ENCODE measurements at regions not wholly inside any gene's neighbourhood (a gene's known extent, or its start where the extent isn't known, plus 50 kb on each side); places are given as distances from the start of the nearest gene placed in this dataset.
"Not testable (repeated sequence)": the region's sequence is repeated elsewhere in the genome, so short reads cannot be mapped to it uniquely, and the experiment has no call there.

DNA sequence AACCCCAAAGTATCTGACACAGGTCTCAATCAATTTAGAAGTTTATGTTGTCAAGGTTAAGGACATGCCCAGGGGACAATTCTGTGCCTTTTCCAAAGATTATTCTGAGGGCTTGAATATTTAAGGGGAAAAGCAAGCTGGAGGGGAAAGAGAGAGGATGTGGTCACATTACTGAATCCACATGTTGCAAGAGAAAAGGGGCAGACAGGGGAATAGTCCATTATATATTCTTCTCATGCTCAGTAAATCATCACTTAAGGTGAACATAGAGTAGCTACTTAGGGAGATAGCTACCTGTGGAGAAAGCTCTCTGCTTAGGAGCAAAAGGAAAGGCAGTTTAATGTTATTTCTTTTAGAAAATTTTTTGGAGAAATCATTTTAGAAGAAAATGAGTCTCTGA is 751.6 kb downstream of the SI start:
- H3K4me1 ChIP-seq (ENCODE audit: insufficient read depth, low read length) = no peaks in the 10 kb centered on the region
- H3K36me3 ChIP-seq (ENCODE audit: insufficient read depth, low read length) = no peaks in the 10 kb centered on the region
- H3K9me3 ChIP-seq (ENCODE audit: low read length) = no peaks in the 10 kb centered on the region
- no peaks in the 10 kb centered on the region for H3K27me3 ChIP-seq (ENCODE audit: insufficient read depth, low read length)
- no peak overlapping the region for H2AFZ ChIP-seq (ENCODE audit: low read depth, low read length)
- H3K4me3 ChIP-seq (ENCODE audit: low read length) = no peak overlapping the region

GRCh38 chr3:164320962-164321361 is 757.3 kb downstream of the SI start:
- Histone ChIP-seq H3K4me3 (ENCODE audit: low read length) (no peak overlapping the region), H3K27me3 (ENCODE audit: insufficient read depth, low read length) (no peaks in the 10 kb centered on the region), H2AFZ (ENCODE audit: low read depth, low read length) (no peak overlapping the region), H3K36me3 (ENCODE audit: insufficient read depth, low read length) (no peaks in the 10 kb centered on the region), H3K9me3 (ENCODE audit: low read length) (no peaks in the 10 kb centered on the region), H3K4me1 (ENCODE audit: insufficient read depth, low read length) (no peaks in the 10 kb centered on the region)

GRCh38 chr3:164306042-164306441 is 772.3 kb downstream of the SI start:
- H3K4me3 ChIP-seq (ENCODE audit: low read length) = no peak overlapping the region

GRCh38 chr3:164303894-164304293 is 774.4 kb downstream of the SI start:
- no peaks in the 10 kb centered on the region for H3K4me1 ChIP-seq (ENCODE audit: insufficient read depth, low read length)
- no peaks in the 10 kb centered on the region for H3K9me3 ChIP-seq (ENCODE audit: low read length)
- H2AFZ ChIP-seq (ENCODE audit: low read depth, low read length) = no peak overlapping the region
- H3K36me3 ChIP-seq (ENCODE audit: insufficient read depth, low read length) = no peaks in the 10 kb centered on the region
- no peaks in the 10 kb centered on the region for H3K27me3 ChIP-seq (ENCODE audit: insufficient read depth, low read length)
- no peak overlapping the region for H3K4me3 ChIP-seq (ENCODE audit: low read length)

More at GRCh38 chr3:164306042-164306441, 772.3 kb downstream of the SI start:
- H3K9me3 ChIP-seq (ENCODE audit: low read length) = no peaks in the 10 kb centered on the region
- no peaks in the 10 kb centered on the region for H3K4me1 ChIP-seq (ENCODE audit: insufficient read depth, low read length)
- no peaks in the 10 kb centered on the region for H3K36me3 ChIP-seq (ENCODE audit: insufficient read depth, low read length)
- H2AFZ ChIP-seq (ENCODE audit: low read depth, low read length) = no peak overlapping the region
- no peaks in the 10 kb centered on the region for H3K27me3 ChIP-seq (ENCODE audit: insufficient read depth, low read length)

DNA sequence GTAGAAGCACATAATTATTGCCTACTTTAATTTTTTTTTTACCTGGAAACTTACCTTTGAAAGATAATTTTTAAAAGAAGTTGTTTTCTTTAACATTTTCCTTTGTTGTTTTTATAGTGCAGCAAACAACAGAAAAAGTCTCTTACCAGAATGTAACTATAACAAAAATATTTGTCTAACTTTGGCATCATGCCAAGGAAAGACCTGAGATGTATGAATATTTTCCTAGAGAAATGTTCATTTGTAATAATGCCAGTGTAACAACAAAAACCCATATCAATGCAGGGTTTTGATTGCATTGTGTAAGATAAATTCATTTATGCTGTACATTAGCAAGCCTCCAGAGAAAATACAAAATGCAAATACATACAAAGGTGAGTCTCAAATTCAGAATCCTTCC is 775.7 kb downstream of the SI start:
- Histone ChIP-seq H3K36me3 (ENCODE audit: insufficient read depth, low read length) (no peaks in the 10 kb centered on the region), H3K9me3 (ENCODE audit: low read length) (no peaks in the 10 kb centered on the region), H2AFZ (ENCODE audit: low read depth, low read length) (no peak overlapping the region), H3K4me1 (ENCODE audit: insufficient read depth, low read length) (no peaks in the 10 kb centered on the region), H3K4me3 (ENCODE audit: low read length) (no peak overlapping the region), H3K27me3 (ENCODE audit: insufficient read depth, low read length) (no peaks in the 10 kb centered on the region)

- H3K4me3 ChIP-seq (ENCODE audit: low read length) = not testable (repeated sequence)
These were observed 786.8 kb downstream of the SI start for GRCh38 chr3:164291486-164291885.

DNA sequence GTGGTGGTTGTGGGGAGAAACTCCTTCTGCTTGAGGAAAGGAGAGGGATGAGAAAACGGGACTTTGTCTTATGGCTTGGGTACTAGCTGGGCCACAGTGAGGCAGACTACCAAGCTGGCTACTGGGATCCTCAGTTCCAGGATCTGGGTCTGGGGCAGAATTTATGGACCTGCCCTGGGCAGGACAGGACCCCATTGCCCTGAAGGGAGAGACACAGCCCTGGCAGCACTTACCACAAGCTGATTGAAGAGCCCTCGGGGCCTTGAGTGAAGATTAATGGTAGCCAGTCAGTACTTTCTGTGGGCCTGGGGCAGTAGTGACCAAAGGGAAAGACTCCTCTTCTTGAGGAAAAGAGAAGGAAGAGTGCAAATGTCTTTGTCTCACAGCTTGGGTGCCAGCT is 799.7 kb downstream of the SI start:
- H3K36me3 ChIP-seq (ENCODE audit: insufficient read depth, low read length) = no peaks in the 10 kb centered on the region
- no peak overlapping the region for H3K4me3 ChIP-seq (ENCODE audit: low read length)
- H3K4me1 ChIP-seq (ENCODE audit: insufficient read depth, low read length) = no peaks in the 10 kb centered on the region
- H2AFZ ChIP-seq (ENCODE audit: low read depth, low read length) = no peak overlapping the region
- H3K27me3 ChIP-seq (ENCODE audit: insufficient read depth, low read length) = no peaks in the 10 kb centered on the region
- H3K9me3 ChIP-seq (ENCODE audit: low read length) = no peaks in the 10 kb centered on the region

More at GRCh38 chr3:164291486-164291885, 786.8 kb downstream of the SI start:
- not testable (repeated sequence) for H2AFZ ChIP-seq (ENCODE audit: low read depth, low read length); H3K27me3 ChIP-seq (ENCODE audit: insufficient read depth, low read length); H3K4me1 ChIP-seq (ENCODE audit: insufficient read depth, low read length); H3K36me3 ChIP-seq (ENCODE audit: insufficient read depth, low read length); H3K9me3 ChIP-seq (ENCODE audit: low read length)

DNA sequence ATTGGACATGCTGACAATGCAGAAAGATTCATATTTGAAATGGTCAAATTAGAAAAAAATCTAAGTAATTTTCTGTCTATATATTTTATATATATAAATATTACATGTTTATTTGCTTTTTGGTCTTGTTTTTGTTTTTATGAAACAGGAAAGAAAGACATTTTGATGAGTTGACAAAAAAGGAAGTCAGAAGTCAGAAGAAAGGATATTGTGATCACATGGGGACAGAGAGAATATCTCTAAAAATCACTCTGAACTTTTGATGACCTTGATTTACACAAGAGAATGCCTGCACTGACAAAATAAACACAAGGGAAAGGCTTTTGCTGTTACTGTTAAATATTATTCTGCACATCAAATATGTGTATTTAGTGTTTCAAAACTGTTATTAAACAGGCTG is 811.2 kb downstream of the SI start:
- H3K36me3 ChIP-seq (ENCODE audit: insufficient read depth, low read length) = no peaks in the 10 kb centered on the region
- H3K4me1 ChIP-seq (ENCODE audit: insufficient read depth, low read length) = no peaks in the 10 kb centered on the region
- H3K9me3 ChIP-seq (ENCODE audit: low read length) = no peaks in the 10 kb centered on the region
- no peaks in the 10 kb centered on the region for H3K27me3 ChIP-seq (ENCODE audit: insufficient read depth, low read length)
- no peak overlapping the region for H2AFZ ChIP-seq (ENCODE audit: low read depth, low read length)
- H3K4me3 ChIP-seq (ENCODE audit: low read length) = no peak overlapping the region

DNA sequence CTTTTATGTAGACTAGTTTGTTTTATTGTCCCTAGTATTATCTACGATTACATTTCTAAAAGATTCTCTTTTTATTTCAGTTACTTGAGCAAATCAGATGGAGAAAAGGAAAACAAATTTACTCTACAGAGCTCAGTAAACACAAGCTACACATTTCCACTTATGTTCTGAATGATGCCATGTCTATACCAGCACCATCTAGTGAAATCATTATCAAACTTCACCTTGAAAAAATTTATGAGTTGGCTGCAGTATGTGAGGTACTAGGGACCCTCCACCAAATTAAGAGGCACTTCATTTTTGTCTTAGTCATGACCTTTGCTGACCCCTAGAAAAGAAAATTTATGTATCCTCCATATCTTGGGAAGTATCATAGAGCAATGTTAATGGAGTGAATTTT is 827.4 kb downstream of the SI start:
- no peak overlapping the region for H3K4me3 ChIP-seq (ENCODE audit: low read length)
- H3K36me3 ChIP-seq (ENCODE audit: insufficient read depth, low read length) = no peaks in the 10 kb centered on the region
- no peaks in the 10 kb centered on the region for H3K4me1 ChIP-seq (ENCODE audit: insufficient read depth, low read length)
- no peak overlapping the region for H2AFZ ChIP-seq (ENCODE audit: low read depth, low read length)
- no peaks in the 10 kb centered on the region for H3K27me3 ChIP-seq (ENCODE audit: insufficient read depth, low read length)
- H3K9me3 ChIP-seq (ENCODE audit: low read length) = no peaks in the 10 kb centered on the region

- Histone ChIP-seq H3K36me3 (ENCODE audit: insufficient read depth, low read length) (no peaks in the 10 kb centered on the region), H3K9me3 (ENCODE audit: low read length) (no peaks in the 10 kb centered on the region), H3K4me1 (ENCODE audit: insufficient read depth, low read length) (peaks cover 6% of the 10 kb centered on the region), H2AFZ (ENCODE audit: low read depth, low read length) (no peak overlapping the region), H3K27me3 (ENCODE audit: insufficient read depth, low read length) (no peaks in the 10 kb centered on the region), H3K4me3 (ENCODE audit: low read length) (no peak overlapping the region)
These were observed 841.4 kb downstream of the SI start for GRCh38 chr3:164236851-164237250.

DNA sequence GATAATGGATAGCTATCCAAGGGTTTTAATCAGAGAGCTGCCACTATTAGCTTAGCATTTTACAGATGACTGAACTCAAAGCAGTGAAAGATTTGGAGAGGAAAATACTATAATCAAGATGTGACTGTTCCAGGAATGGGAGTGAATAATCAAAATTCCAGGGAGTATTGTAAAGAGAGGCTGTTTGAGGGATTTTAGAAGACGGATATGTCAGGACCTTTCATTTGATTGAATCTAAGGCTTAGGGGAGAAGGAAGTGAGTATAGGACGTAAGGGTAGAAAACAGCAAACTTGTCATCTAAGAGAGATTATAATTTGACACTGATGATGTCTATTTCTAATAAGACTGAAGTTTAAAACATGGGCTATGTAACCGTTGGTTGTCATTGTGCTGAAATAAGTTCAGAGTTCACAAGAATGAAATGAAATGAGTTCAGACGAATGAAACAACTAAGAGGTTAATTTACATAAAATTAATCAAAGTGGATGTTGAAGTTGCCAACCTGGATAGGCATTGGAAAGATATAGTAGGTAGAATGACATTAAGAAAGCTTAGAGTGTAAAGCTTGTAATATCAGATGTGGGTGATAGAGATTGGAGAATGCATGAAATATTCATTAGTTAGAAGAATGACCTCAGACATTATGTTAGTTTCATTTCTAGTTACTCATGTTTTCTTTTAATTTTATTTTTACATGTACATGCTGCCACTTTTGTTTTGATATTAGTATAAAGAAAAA is 842.8 kb downstream of the SI start:
- Histone ChIP-seq H2AFZ (ENCODE audit: low read depth, low read length) (no peak overlapping the region), H3K27me3 (ENCODE audit: insufficient read depth, low read length) (no peaks in the 10 kb centered on the region), H3K9me3 (ENCODE audit: low read length) (no peaks in the 10 kb centered on the region), H3K36me3 (ENCODE audit: insufficient read depth, low read length) (no peaks in the 10 kb centered on the region), H3K4me3 (ENCODE audit: low read length) (no peak overlapping the region), H3K4me1 (ENCODE audit: insufficient read depth, low read length) (peaks cover 6% of the 10 kb centered on the region)

DNA sequence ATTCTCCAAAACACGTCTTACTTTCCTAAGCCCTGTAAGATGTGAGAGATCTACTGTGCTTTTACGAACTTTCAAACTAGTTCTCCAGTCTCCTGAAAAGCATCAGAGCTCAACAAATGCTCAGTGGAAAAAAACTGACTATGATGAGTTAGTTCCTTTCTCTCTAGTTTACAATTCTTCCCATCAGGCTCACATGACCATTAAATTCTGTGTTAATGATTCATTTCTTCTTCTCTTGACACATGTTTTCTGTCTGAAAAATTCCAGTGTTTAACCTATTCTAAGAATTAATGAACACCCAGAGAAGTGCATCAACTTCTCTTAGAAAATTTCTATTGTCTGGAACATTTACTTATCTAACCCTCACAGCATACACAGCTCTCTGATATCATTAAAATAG is 844.3 kb downstream of the SI start:
- Histone ChIP-seq H3K27me3 (ENCODE audit: insufficient read depth, low read length) (no peaks in the 10 kb centered on the region), H3K4me1 (ENCODE audit: insufficient read depth, low read length) (peaks cover 6% of the 10 kb centered on the region), H3K36me3 (ENCODE audit: insufficient read depth, low read length) (no peaks in the 10 kb centered on the region), H2AFZ (ENCODE audit: low read depth, low read length) (no peak overlapping the region), H3K4me3 (ENCODE audit: low read length) (no peak overlapping the region), H3K9me3 (ENCODE audit: low read length) (no peaks in the 10 kb centered on the region)

GRCh38 chr3:164231718-164232117 is 846.6 kb downstream of the SI start:
- no peak overlapping the region for H3K4me3 ChIP-seq (ENCODE audit: low read length)
- peaks cover 6% of the 10 kb centered on the region for H3K4me1 ChIP-seq (ENCODE audit: insufficient read depth, low read length)
- H3K36me3 ChIP-seq (ENCODE audit: insufficient read depth, low read length) = no peaks in the 10 kb centered on the region
- H3K27me3 ChIP-seq (ENCODE audit: insufficient read depth, low read length) = no peaks in the 10 kb centered on the region
- no peaks in the 10 kb centered on the region for H3K9me3 ChIP-seq (ENCODE audit: low read length)
- H2AFZ ChIP-seq (ENCODE audit: low read depth, low read length) = no peak overlapping the region
